B cell (primary cell): ENCODE measurements at regions not wholly inside any gene's neighbourhood (a gene's known extent, or its start where the extent isn't known, plus 50 kb on each side); places are given as distances from the start of the nearest gene placed in this dataset.
"Not testable (repeated sequence)": the region's sequence is repeated elsewhere in the genome, so short reads cannot be mapped to it uniquely, and the experiment has no call there.

Experiments used
- ATAC-seq: fragments of 200-7000 bp; cut with Tn5 transposase; one replicate; pipeline ENCODE4 v1.10.0; 2021; ENCODE audit warnings: low read depth, mild to moderate bottlenecking, moderate number of reproducible peaks, moderate library complexity
- CTCF ChIA-PET: fragments of 350-600 bp; sonication (Branson Sonifier 250); formaldehyde crosslinking; loops from one replicate; lab custom pipeline; 2021; ENCODE audit warnings: antibody characterized with exemption, inconsistent platforms; lab: Charles Lee
- POLR2A ChIA-PET: fragments of 350-600 bp; sonication (Branson Sonifier 250); formaldehyde crosslinking; loops from one replicate; lab custom pipeline; 2021; ENCODE audit warnings: antibody characterized with exemption; lab: Charles Lee
- DNase-seq: peaks from one replicate; pipeline ENCODE4 v3.0.0; 2013
- H2AFZ ChIP-seq: 2 replicates; pipeline ENCODE4 v1.6.1; 2012; ENCODE audit warnings: mild to moderate bottlenecking, low read depth, low read length; ENCODE audit not compliant: insufficient read depth, poor library complexity, severe bottlenecking
- H3K27ac ChIP-seq, 2 donors: 1 replicate in 1 of 2; 2 replicates in 1 of 2; pipeline ENCODE4 v1.5.1; 2012 to 2013; ENCODE audit warnings: low read length in 2 of 2, mild to moderate bottlenecking in 2 of 2, moderate library complexity in 1 of 2
- H3K27me3 ChIP-seq, 4 experiments: fragments of 200-600 bp in 1 of 4; sonication (generic) in 1 of 4; replicated peaks in 1 of 4; 1 replicate in 2 of 4; 2 replicates in 2 of 4; pipeline versions ENCODE4 v1.6.1 to v1.7.0; 2013 to 2016; ENCODE audit warnings: low read length in 3 of 4, mild to moderate bottlenecking in 2 of 4, mixed read lengths in 1 of 4, moderate library complexity in 1 of 4; ENCODE audit not compliant: insufficient read depth in 4 of 4, control insufficient read depth in 3 of 4; ENCODE audit errors: control extremely low read depth in 1 of 4
- H3K36me3 ChIP-seq, 2 experiments: replicated peaks in 1 of 2; 1 replicate in 1 of 2; 2 replicates in 1 of 2; pipeline versions ENCODE4 v1.6.1 to v1.7.1; 2013; ENCODE audit warnings: low read length in 1 of 2; ENCODE audit not compliant: insufficient read depth in 2 of 2, control insufficient read depth in 1 of 2; ENCODE audit errors: control extremely low read depth in 1 of 2, extremely low read depth in 1 of 2
- H3K4me1 ChIP-seq, 2 donors: fragments of 200-600 bp in 1 of 2; sonication (generic) in 1 of 2; 1 replicate in 1 of 2; 2 replicates in 1 of 2; pipeline versions ENCODE4 v1.5.1 to v1.6.1; 2013 to 2017; ENCODE audit warnings: low read length in 2 of 2; ENCODE audit not compliant: control insufficient read depth in 2 of 2, insufficient read depth in 2 of 2
- H3K4me2 ChIP-seq: replicated peaks from 2 replicates; pipeline ENCODE3; 2012; ENCODE audit warnings: mild to moderate bottlenecking, low read depth, low read length; ENCODE audit not compliant: poor library complexity, severe bottlenecking
- H3K4me3 ChIP-seq, 5 experiments: fragments of 200-600 bp in 1 of 5; sonication (generic) in 1 of 5; 1 replicate in 3 of 5; 2 replicates in 2 of 5; pipeline versions ENCODE4 v1.5.1 to v1.7.0; 2011 to 2016; ENCODE audit warnings: low read length in 4 of 5, mild to moderate bottlenecking in 4 of 5, low read depth in 2 of 5, control low read depth in 1 of 5, moderate library complexity in 1 of 5; ENCODE audit not compliant: insufficient read depth in 1 of 5; ENCODE audit errors: control extremely low read depth in 1 of 5, extremely low read depth in 1 of 5
- H3K79me2 ChIP-seq: fragments of 200-600 bp; sonication (generic); one replicate; pipeline ENCODE4 v1.6.0; 2016; ENCODE audit warnings: low read length; ENCODE audit not compliant: control insufficient read depth, insufficient read depth
- H3K9ac ChIP-seq: fragments of 200-600 bp; sonication (generic); 2 replicates; pipeline ENCODE4 v1.6.1; 2017; ENCODE audit warnings: mild to moderate bottlenecking, low read length, moderate library complexity
- H3K9me3 ChIP-seq, 3 donors: one replicate each; pipeline versions ENCODE4 v1.6.1 to v1.7.1; 2013; ENCODE audit warnings: low read length in 2 of 3; ENCODE audit not compliant: control insufficient read depth in 2 of 3, insufficient read depth in 1 of 3; ENCODE audit errors: control extremely low read depth in 1 of 3
- H4K20me1 ChIP-seq: 2 replicates; pipeline ENCODE4 v1.6.0; 2012; ENCODE audit warnings: mild to moderate bottlenecking, low read length; ENCODE audit not compliant: insufficient read depth, control insufficient read depth, poor library complexity, severe bottlenecking
- H3K27ac Mint-ChIP-seq: one replicate; pipeline ENCODE4 v1.8.0; 2021; ENCODE audit warnings: mixed read lengths
- H3K27me3 Mint-ChIP-seq: one replicate; pipeline ENCODE4 v1.8.0; 2021; ENCODE audit warnings: mixed read lengths
- H3K4me1 Mint-ChIP-seq: one replicate; pipeline ENCODE4 v1.8.0; 2021; ENCODE audit warnings: mixed read lengths
- H3K4me3 Mint-ChIP-seq: one replicate; pipeline ENCODE4 v1.8.0; 2021; ENCODE audit warnings: mixed read lengths
- H3K9me3 Mint-ChIP-seq: one replicate; pipeline ENCODE4 v1.8.0; 2022; ENCODE audit warnings: mixed read lengths; ENCODE audit not compliant: insufficient read depth
- WGBS: methylation state at CpG from one replicate; pipeline ENCODE4 v1.1.5; 2013; ENCODE audit warnings: missing lambda C conversion rate; ENCODE audit not compliant: insufficient coverage; 5-methylcytosine and 5-hydroxymethylcytosine counted together
- intact Hi-C: fragments of 100-400 bp; cut with micrococcal nuclease; formaldehyde crosslinking; loops from one replicate; pipeline ENCODE4 v1.10.0; 2022
- TF ChIP-seq, protein P1 (sequence below): fragments of 200-600 bp; IDR thresholded peaks from one replicate; pipeline ENCODE4 v1.8.0; 2022; ENCODE audit warnings: antibody characterized with exemption, mild to moderate bottlenecking

DNA sequence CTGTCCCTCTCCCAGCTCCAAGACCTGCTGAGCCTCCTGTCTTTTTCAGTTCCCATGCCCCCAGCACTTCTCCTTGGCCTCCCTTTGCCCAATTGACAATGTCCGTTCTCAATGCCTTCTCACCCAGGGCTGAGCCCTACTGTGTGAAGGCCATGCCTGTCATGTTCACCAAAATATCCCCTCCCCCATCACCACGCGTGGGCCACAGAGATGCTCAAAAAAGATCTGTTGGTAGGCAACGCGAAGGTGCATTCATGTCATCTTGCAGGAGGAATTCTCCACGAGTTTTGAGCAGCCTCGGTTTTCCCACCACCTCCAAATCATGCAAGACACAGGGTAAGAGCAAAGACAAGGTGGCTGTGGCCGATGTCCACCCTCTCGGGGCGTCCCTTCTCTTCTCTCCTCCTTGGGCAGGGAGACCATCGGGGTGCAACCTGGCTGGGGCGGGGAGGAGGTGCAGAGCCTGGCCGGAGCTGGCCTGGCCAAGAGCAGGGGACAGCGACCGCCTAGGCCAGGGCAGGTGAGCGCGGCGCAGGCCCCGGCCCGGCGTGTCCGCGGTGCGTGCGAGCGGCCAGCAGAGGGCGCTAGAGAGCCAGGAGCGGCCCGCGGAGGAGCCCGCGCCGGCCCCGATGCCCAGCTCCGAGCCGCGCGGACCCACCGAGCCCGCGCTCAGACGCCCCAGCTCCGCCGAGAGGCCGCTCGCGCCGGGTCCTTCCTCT lies 56.3 kb upstream of the KRTAP5-11 start:
- peaks cover 0 to 17% (median 0%) of the 10 kb centered on the region in 4 experiments for H3K27me3 ChIP-seq
- H3K4me1 ChIP-seq, H3K36me3 ChIP-seq, H3K9me3 ChIP-seq, H3K9me3 Mint-ChIP-seq, H3K4me1 Mint-ChIP-seq, POLR2A ChIA-PET, H4K20me1 ChIP-seq, H3K27ac ChIP-seq, H3K27ac Mint-ChIP-seq, ATAC-seq, H3K79me2 ChIP-seq: not testable (repeated sequence)
- peak overlapping the region; percentile 56 for H2AFZ ChIP-seq
- WGBS = 6% methylated on average over 31 of the region's 48 CpGs
- intact Hi-C loops = loop anchor here (5.0 kb wide), 1 partner anchor 173 kb away; no protein-coding TSS in a partner anchor
- peak; percentile 69 for DNase-seq
- H3K27me3 Mint-ChIP-seq = peaks cover 23% of the 10 kb centered on the region
- H3K4me3 ChIP-seq = peak overlapping the region in 3 of 5 experiments; percentile 27 to 44 (median 33)
- H3K9ac ChIP-seq = peak overlapping the region; percentile 58
- CTCF ChIA-PET = interaction anchor here (0.8 kb wide), 1 partner anchor 174 kb away, joined by 4 read pairs; no protein-coding TSS in a partner anchor
- H3K4me3 Mint-ChIP-seq = peak overlapping the region; percentile 73
- peak overlapping the region; percentile 40 for H3K4me2 ChIP-seq
- TF ChIP-seq, protein P1, sequence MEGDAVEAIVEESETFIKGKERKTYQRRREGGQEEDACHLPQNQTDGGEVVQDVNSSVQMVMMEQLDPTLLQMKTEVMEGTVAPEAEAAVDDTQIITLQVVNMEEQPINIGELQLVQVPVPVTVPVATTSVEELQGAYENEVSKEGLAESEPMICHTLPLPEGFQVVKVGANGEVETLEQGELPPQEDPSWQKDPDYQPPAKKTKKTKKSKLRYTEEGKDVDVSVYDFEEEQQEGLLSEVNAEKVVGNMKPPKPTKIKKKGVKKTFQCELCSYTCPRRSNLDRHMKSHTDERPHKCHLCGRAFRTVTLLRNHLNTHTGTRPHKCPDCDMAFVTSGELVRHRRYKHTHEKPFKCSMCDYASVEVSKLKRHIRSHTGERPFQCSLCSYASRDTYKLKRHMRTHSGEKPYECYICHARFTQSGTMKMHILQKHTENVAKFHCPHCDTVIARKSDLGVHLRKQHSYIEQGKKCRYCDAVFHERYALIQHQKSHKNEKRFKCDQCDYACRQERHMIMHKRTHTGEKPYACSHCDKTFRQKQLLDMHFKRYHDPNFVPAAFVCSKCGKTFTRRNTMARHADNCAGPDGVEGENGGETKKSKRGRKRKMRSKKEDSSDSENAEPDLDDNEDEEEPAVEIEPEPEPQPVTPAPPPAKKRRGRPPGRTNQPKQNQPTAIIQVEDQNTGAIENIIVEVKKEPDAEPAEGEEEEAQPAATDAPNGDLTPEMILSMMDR = peak; percentile 69

DNA sequence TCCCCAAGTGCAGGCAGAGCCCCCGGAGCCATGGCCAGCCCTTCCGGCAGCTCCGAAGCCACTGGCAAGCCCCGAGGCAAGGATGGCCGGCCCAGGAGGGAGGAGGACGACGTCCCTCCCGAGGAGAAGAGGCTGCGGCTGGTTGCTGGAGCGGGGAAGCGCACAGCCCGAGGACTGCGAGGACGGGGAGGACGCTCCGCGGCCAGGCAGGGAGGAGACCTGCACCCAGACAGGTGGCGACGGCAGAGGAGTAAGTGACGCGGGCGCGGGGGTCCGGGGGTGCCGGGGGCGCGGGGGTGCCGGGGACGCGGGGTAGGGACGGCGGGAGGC lies 56.8 kb upstream of the KRTAP5-11 start:
- H3K4me3 ChIP-seq = peak overlapping the region in 3 of 5 experiments; percentile 27 to 44 (median 33)
- H3K27ac ChIP-seq, H4K20me1 ChIP-seq, H3K27ac Mint-ChIP-seq, POLR2A ChIA-PET, H3K4me1 ChIP-seq, H3K4me1 Mint-ChIP-seq, H3K36me3 ChIP-seq, ATAC-seq, H3K79me2 ChIP-seq, DNase-seq, H3K9me3 Mint-ChIP-seq, H3K9me3 ChIP-seq: not testable (repeated sequence)
- WGBS = 0% methylated on average over 12 of the region's 32 CpGs
- H3K27me3 Mint-ChIP-seq = peaks cover 23% of the 10 kb centered on the region
- H3K4me2 ChIP-seq = peak overlapping the region; percentile 40
- intact Hi-C loops = loop anchor here (5.0 kb wide), 1 partner anchor 173 kb away; no protein-coding TSS in a partner anchor
- H2AFZ ChIP-seq = peak overlapping the region; percentile 56
- peaks cover 0 to 17% (median 0%) of the 10 kb centered on the region in 4 experiments for H3K27me3 ChIP-seq
- TF ChIP-seq, protein P1 = peak; percentile 27
- H3K4me3 Mint-ChIP-seq = peak overlapping the region; percentile 41
- CTCF ChIA-PET = interaction anchor here (0.8 kb wide), 1 partner anchor 174 kb away, joined by 4 read pairs; no protein-coding TSS in a partner anchor
- H3K9ac ChIP-seq = peak overlapping the region; percentile 58

DNA sequence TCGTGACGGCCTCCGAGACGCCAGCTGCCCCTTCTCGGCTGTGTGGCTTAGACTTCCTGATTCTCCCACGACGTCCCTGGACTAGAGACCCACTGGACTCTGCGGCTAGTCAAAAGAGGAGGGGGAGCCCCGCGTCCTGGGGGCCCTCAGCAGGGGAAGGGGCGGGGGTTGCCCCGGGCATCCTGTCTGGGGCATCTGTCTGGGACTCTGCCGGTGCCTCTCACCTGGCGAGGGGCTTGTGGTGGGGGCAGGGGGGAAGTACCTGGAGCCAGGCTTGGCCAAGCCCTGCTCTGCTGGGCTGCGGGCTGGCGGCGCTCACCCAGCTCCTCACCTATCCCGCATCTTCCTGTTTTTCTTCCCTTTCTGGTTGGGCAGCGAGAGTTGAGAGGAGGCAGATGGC lies 57.2 kb upstream of the KRTAP5-11 start:
- WGBS = 0% methylated on average over 5 of the region's 19 CpGs
- peak overlapping the region; percentile 40 for H3K4me2 ChIP-seq
- H3K27me3 ChIP-seq = peaks cover 0 to 17% (median 0%) of the 10 kb centered on the region in 4 experiments
- H3K27ac Mint-ChIP-seq, POLR2A ChIA-PET, H4K20me1 ChIP-seq, H3K36me3 ChIP-seq, H3K4me1 ChIP-seq, ATAC-seq, DNase-seq, H2AFZ ChIP-seq, H3K27ac ChIP-seq, H3K9me3 Mint-ChIP-seq, H3K79me2 ChIP-seq, H3K4me1 Mint-ChIP-seq, H3K9ac ChIP-seq, H3K9me3 ChIP-seq: not testable (repeated sequence)
- intact Hi-C loops = loop anchor here (5.0 kb wide), 1 partner anchor 172 kb away; no protein-coding TSS in a partner anchor
- peak overlapping the region in 1 of 5 experiments; percentile 33 for H3K4me3 ChIP-seq
- CTCF ChIA-PET = interaction anchor here (0.8 kb wide), 1 partner anchor 173 kb away, joined by 4 read pairs; no protein-coding TSS in a partner anchor
- Mint-ChIP-seq H3K4me3 (peak overlapping the region; percentile 54), H3K27me3 (peaks cover 23% of the 10 kb centered on the region)
